Naive thymus-derived CD4-positive, alpha-beta T cell (primary cell): ENCODE measurements at regions not wholly inside any gene's neighbourhood (a gene's known extent, or its start where the extent isn't known, plus 50 kb on each side); places are given as distances from the start of the nearest gene placed in this dataset.

Experiments
- ATAC-seq: fragments of 150-1000 bp; cut with Tn5 transposase; 2 replicates; pipeline ENCODE4 v1.10.0; 2021; ENCODE audit warnings: mild to moderate bottlenecking, moderate library complexity
- CTCF ChIA-PET: fragments of 350-600 bp; sonication (Branson Sonifier 250); formaldehyde crosslinking; loops from one replicate; lab custom pipeline; 2021; ENCODE audit warnings: antibody characterized with exemption; lab: Charles Lee
- POLR2A ChIA-PET: fragments of 350-600 bp; sonication (Branson Sonifier 250); formaldehyde crosslinking; loops from one replicate; lab custom pipeline; 2021; ENCODE audit warnings: antibody characterized with exemption, inconsistent platforms; lab: Charles Lee
- DNase-seq, 9 donors: peaks; one replicate each; pipeline versions ENCODE4 v3.0.0 to v3.0.0-alpha.2; 2020 to 2022; ENCODE audit warnings: mixed read lengths in 1 of 9
- H3K27ac ChIP-seq: one replicate; pipeline ENCODE4 v1.7.0; 2013; ENCODE audit warnings: mild to moderate bottlenecking, low read depth, low read length, moderate library complexity
- H3K27me3 ChIP-seq, 2 donors: one replicate each; pipeline ENCODE4 v1.7.0; 2013; ENCODE audit warnings: low read length in 2 of 2, mild to moderate bottlenecking in 2 of 2, moderate library complexity in 2 of 2; ENCODE audit not compliant: control insufficient read depth in 2 of 2, insufficient read depth in 2 of 2
- H3K36me3 ChIP-seq, 3 experiments: 1 replicate in 2 of 3; 2 replicates in 1 of 3; pipeline ENCODE4 v1.7.0; 2013; ENCODE audit warnings: low read length in 3 of 3, mild to moderate bottlenecking in 3 of 3, moderate library complexity in 1 of 3; ENCODE audit not compliant: insufficient read depth in 3 of 3, control insufficient read depth in 2 of 3
- H3K4me1 ChIP-seq, 2 donors: one replicate each; pipeline ENCODE4 v1.7.0; 2013; ENCODE audit warnings: low read length in 2 of 2, mild to moderate bottlenecking in 2 of 2, moderate library complexity in 1 of 2; ENCODE audit not compliant: control insufficient read depth in 2 of 2, insufficient read depth in 2 of 2
- H3K4me3 ChIP-seq: 2 replicates; pipeline ENCODE4 v1.7.0; 2013; ENCODE audit warnings: mild to moderate bottlenecking, low read length
- H3K9me3 ChIP-seq, 3 experiments: 1 replicate in 2 of 3; 2 replicates in 1 of 3; pipeline ENCODE4 v1.7.0; 2013; ENCODE audit warnings: low read length in 3 of 3; ENCODE audit not compliant: control insufficient read depth in 2 of 3
- H3K27ac Mint-ChIP-seq, 9 donors: one replicate each; pipeline ENCODE4 v1.8.0; 2020 to 2022; ENCODE audit warnings: mixed read lengths in 9 of 9, mild to moderate bottlenecking in 8 of 9, moderate library complexity in 5 of 9, inconsistent platforms in 2 of 9
- H3K27me3 Mint-ChIP-seq, 5 donors: one replicate each; pipeline ENCODE4 v1.8.0; 2021 to 2022; ENCODE audit warnings: mixed read lengths in 5 of 5, mild to moderate bottlenecking in 1 of 5
- H3K36me3 Mint-ChIP-seq, 5 donors: one replicate each; pipeline ENCODE4 v1.8.0; 2020 to 2022; ENCODE audit warnings: mixed read lengths in 5 of 5, mild to moderate bottlenecking in 3 of 5, inconsistent platforms in 1 of 5
- H3K4me1 Mint-ChIP-seq, 7 donors: one replicate each; pipeline ENCODE4 v1.8.0; 2020 to 2022; ENCODE audit warnings: mixed read lengths in 7 of 7, mild to moderate bottlenecking in 3 of 7, inconsistent platforms in 1 of 7
- H3K4me3 Mint-ChIP-seq, 10 donors: one replicate each; pipeline ENCODE4 v1.8.0; 2020 to 2022; ENCODE audit warnings: mild to moderate bottlenecking in 10 of 10, mixed read lengths in 10 of 10, moderate library complexity in 6 of 10, inconsistent platforms in 2 of 10
- H3K9me3 Mint-ChIP-seq, 11 donors: one replicate each; pipeline ENCODE4 v1.8.0; 2020 to 2022; ENCODE audit warnings: mixed read lengths in 11 of 11, mild to moderate bottlenecking in 4 of 11, inconsistent platforms in 1 of 11, moderate library complexity in 1 of 11
- intact Hi-C, 2 donors: fragments of 100-400 bp; cut with micrococcal nuclease; formaldehyde crosslinking; loops; one replicate each; pipeline ENCODE4 v1.15.1; 2023

DNA sequence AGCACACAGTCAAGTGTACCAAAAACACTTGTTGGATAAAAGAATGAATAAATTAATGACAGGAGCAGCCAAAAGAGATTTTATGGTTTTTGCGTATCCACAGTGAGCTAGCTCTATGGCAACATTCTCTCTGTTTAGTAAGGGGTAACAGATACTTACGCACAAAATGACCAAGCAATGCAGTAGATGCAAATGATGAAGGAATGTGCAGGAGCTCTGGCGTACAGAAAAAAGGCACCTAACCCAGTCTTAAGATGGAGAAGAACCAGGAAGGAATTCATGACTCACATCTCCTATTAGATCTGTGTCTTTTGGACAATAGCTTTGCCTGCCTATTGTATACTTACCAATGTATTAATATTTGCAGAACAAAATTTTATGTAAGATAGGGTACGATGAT lies 191.9 kb upstream of the PREP start:
- H3K9me3 ChIP-seq: no peaks in the 10 kb centered on the region
- ChIA-PET CTCF (no interaction called here), POLR2A (no interaction called here)
- peaks cover 0 to 11% of the 10 kb centered on the region in 2 donors for H3K4me1 ChIP-seq
- ATAC-seq (no peak), DNase-seq (no peak)
- H3K4me3 ChIP-seq: no peak overlapping the region
- no peaks in the 10 kb centered on the region for H3K36me3 ChIP-seq
- Mint-ChIP-seq H3K9me3 (peaks cover 0 to 6% (median 0%) of the 10 kb centered on the region in 11 donors), H3K27me3 (peaks cover 0 to 10% (median 4%) of the 10 kb centered on the region in 5 donors), H3K4me3 (no peak overlapping the region), H3K36me3 (peaks cover 0 to 18% (median 0%) of the 10 kb centered on the region in 5 donors), H3K27ac (no peak overlapping the region), H3K4me1 (peaks cover 0 to 47% (median 7%) of the 10 kb centered on the region in 7 donors)
- no peak overlapping the region for H3K27ac ChIP-seq
- no peaks in the 10 kb centered on the region for H3K27me3 ChIP-seq
- intact Hi-C loops: no loop called here

DNA sequence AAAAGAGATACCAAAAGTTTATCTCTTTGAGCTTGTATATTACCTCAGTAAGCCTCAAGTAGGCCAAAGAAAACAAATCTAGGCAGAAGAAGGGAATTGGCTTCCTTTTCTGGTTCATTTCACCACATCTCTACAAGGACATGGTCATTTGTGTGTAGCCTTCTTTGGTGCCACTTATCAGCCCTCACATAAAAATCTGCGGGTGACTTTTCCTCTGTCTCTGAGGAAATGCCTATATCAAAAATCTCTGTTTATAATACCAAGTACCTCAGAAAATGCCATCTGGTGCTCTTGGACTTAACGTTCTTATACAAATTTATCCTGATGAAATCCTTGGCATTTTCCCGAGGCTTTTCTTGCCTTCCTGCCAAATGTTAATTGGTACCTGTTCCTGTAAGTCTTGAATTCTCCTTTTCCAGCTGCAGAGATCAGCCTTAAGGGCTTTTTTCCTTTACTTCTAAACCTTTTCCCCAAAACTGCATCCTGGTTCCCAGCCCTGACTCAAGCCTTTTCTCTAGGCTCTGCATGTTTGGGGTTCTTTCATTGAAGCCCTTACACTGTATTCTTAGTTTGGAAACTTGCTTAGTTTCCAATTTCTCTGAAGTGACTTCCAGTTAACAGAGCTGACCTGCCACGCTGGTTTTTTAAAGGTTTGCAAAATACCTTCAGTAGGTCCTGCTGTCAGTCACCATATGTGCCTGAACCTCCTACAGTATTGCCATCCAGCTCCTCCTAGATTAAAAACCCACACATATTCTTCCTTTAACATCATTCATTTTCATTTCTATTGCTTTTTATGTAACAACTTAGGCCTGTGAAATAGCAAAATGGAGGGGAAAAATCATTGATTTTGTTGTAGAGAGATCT lies 191.2 kb upstream of the PREP start:
- H3K27me3 ChIP-seq: no peaks in the 10 kb centered on the region
- H3K9me3 ChIP-seq: no peaks in the 10 kb centered on the region
- peaks cover 0 to 6% (median 0%) of the 10 kb centered on the region in 11 donors for H3K9me3 Mint-ChIP-seq
- ATAC-seq: no peak
- H3K4me3 Mint-ChIP-seq: no peak overlapping the region
- H3K4me1 ChIP-seq: peaks cover 0 to 8% of the 10 kb centered on the region in 2 donors
- no peaks in the 10 kb centered on the region for H3K36me3 ChIP-seq
- H3K4me1 Mint-ChIP-seq: peaks cover 0 to 53% (median 10%) of the 10 kb centered on the region in 7 donors
- CTCF ChIA-PET: no interaction called here
- no peak overlapping the region for H3K27ac ChIP-seq
- H3K27me3 Mint-ChIP-seq: peaks cover 0 to 10% (median 4%) of the 10 kb centered on the region in 5 donors
- no peak for DNase-seq
- intact Hi-C loops: no loop called here
- H3K36me3 Mint-ChIP-seq: peaks cover 0 to 20% (median 0%) of the 10 kb centered on the region in 5 donors
- H3K4me3 ChIP-seq: no peak overlapping the region
- POLR2A ChIA-PET: no interaction called here
- no peak overlapping the region for H3K27ac Mint-ChIP-seq

DNA sequence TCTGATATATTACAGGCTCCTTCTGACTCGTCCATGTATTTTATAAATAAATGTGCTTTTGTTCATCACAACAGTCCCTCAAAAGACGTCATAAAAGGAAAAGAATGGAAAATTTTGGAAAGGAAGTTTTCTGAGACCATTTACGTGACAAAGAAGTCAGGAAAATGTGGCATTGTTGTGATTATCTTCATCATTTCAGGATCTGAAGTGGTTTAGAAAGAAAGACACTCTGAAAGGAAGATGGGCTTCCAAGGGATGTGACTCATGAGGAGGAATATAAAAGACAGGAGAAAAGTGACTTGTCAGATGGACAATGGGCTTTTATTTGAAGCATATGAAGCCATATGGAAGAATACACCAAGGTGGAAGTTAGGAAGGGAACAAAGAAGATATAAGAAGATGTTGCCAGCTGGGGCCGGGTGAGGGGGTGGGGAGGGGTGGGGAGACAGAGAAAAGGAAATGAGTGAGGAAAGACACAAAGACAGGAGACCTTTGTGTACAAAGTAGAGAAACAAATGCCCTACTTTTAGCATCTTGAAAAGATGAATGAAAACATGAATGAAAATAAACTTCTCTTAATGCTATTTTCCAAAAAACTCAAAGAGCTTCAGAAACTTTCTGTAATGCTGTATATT lies 190.3 kb upstream of the PREP start:
- intact Hi-C loops: no loop called here
- no peak overlapping the region for H3K4me3 Mint-ChIP-seq
- ATAC-seq (no peak), DNase-seq (no peak)
- H3K9me3 Mint-ChIP-seq: peaks cover 0 to 3% (median 0%) of the 10 kb centered on the region in 11 donors
- H3K36me3 Mint-ChIP-seq: peaks cover 0 to 20% (median 0%) of the 10 kb centered on the region in 5 donors
- Histone ChIP-seq H3K9me3 (no peaks in the 10 kb centered on the region), H3K4me1 (peaks cover 0 to 8% of the 10 kb centered on the region in 2 donors), H3K27me3 (no peaks in the 10 kb centered on the region), H3K27ac (no peak overlapping the region), H3K4me3 (no peak overlapping the region), H3K36me3 (no peaks in the 10 kb centered on the region)
- H3K27ac Mint-ChIP-seq: peak overlapping the region in 1 of 9 donors; percentile 19
- POLR2A ChIA-PET: no interaction called here
- CTCF ChIA-PET: no interaction called here
- peaks cover 0 to 58% (median 16%) of the 10 kb centered on the region in 7 donors for H3K4me1 Mint-ChIP-seq
- H3K27me3 Mint-ChIP-seq: peaks cover 0 to 6% (median 0%) of the 10 kb centered on the region in 5 donors

DNA sequence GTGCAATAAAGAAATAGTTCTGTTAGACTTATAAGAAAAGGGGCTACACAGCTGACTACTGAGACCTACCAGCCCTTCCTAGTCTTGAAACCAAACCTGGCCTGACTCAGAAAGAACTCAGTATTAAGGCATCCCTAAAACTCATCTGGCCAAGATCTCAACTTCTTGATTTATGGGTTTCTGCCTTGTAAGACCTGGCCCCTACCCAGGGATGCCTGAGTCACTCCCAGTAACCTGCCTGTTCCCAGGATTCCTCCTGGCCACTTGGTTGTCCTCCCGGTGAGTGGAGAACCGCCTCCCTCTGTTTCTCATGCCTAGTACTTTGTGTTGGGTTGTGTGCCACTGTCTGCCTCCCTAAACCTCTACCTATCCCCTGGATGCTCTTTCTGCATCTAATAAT lies 189.4 kb upstream of the PREP start:
- CTCF ChIA-PET: no interaction called here
- POLR2A ChIA-PET: no interaction called here
- intact Hi-C loops: no loop called here

DNA sequence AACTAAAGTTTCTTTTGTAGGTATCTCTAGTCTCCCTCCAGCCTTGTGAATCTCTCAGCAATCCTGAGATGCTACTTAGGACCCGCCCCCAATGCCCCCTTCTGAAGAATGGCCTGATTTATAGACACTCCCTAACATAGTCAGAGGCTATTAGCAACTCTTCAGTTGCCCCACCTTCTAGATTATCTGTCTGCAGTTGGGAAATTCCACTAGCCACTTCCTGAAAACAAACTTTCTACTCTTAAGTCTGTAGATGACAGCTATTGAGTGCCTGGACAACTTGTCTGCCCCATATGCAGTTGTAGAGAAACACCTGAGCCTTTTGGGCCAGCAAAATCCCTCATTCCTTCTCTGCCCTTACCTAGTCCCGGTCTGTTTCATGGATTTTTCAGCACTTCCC lies 188.2 kb upstream of the PREP start:
- Mint-ChIP-seq H3K9me3 (peaks cover 0 to 3% (median 0%) of the 10 kb centered on the region in 11 donors), H3K36me3 (peaks cover 0 to 18% (median 0%) of the 10 kb centered on the region in 5 donors), H3K27ac (peak overlapping the region in 1 of 9 donors; percentile 61), H3K27me3 (peaks cover 0 to 6% (median 0%) of the 10 kb centered on the region in 5 donors), H3K4me1 (peaks cover 10 to 75% (median 28%) of the 10 kb centered on the region in 7 donors), H3K4me3 (peak overlapping the region in 1 of 10 donors; percentile 46)
- CTCF ChIA-PET: no interaction called here
- DNase-seq (no peak), ATAC-seq (peak; percentile 77)
- H3K36me3 ChIP-seq: no peaks in the 10 kb centered on the region
- H3K4me3 ChIP-seq: no peak overlapping the region
- peaks cover 0 to 8% of the 10 kb centered on the region in 2 donors for H3K4me1 ChIP-seq
- H3K27me3 ChIP-seq: no peaks in the 10 kb centered on the region
- no peak overlapping the region for H3K27ac ChIP-seq
- no peaks in the 10 kb centered on the region for H3K9me3 ChIP-seq
- POLR2A ChIA-PET: no interaction called here
- intact Hi-C loops: loop anchor here in 1 of 2 donors (1.0 kb wide), 1 partner anchor 55 kb away; no protein-coding TSS in a partner anchor

More for the DNA sequence above, 189.4 kb upstream of the PREP start:
- H3K4me1 Mint-ChIP-seq: peaks cover 3 to 66% (median 24%) of the 10 kb centered on the region in 7 donors
- peaks cover 0 to 8% of the 10 kb centered on the region in 2 donors for H3K4me1 ChIP-seq
- no peaks in the 10 kb centered on the region for H3K9me3 ChIP-seq
- H3K27ac ChIP-seq: no peak overlapping the region
- peak overlapping the region in 1 of 10 donors; percentile 43 for H3K4me3 Mint-ChIP-seq
- no peak for DNase-seq
- H3K27me3 ChIP-seq: no peaks in the 10 kb centered on the region
- no peak overlapping the region for H3K4me3 ChIP-seq
- ATAC-seq: no peak
- peaks cover 0 to 18% (median 0%) of the 10 kb centered on the region in 5 donors for H3K36me3 Mint-ChIP-seq
- H3K27me3 Mint-ChIP-seq: peaks cover 0 to 6% (median 0%) of the 10 kb centered on the region in 5 donors
- no peaks in the 10 kb centered on the region for H3K36me3 ChIP-seq
- H3K9me3 Mint-ChIP-seq: peaks cover 0 to 3% (median 0%) of the 10 kb centered on the region in 11 donors
- H3K27ac Mint-ChIP-seq: peak overlapping the region in 3 of 9 donors; percentile 6 to 55 (median 51)

DNA sequence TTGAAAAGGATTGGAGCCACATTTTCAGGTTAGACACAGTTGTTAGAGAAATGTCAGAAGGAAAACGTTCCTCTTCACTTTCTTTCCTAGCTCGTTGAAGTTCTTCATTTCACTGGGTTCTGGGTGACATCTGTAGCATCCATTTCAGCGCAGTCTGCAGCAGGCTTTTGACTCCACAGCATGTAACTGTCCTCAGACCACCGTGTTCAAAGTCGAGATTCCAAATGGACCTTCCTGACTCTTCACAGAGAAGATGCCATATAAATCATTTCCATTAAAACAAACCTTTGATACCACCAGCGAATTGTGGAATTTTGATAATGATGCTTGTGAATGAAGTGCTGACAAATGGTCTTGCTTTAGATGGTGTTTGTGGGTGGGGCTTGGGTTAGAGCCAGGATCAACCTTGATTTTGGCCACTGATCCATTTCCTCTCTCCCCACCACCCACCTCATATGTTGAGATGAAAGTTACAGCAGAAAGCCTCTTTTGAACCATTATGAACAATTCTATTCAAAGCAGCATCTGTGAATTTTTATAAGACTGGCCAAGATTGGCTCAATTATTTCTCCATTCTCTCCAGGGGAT lies 185.3 kb upstream of the PREP start:
- Mint-ChIP-seq H3K27ac (peak overlapping the region in 5 of 9 donors; percentile 18 to 93 (median 85)), H3K4me3 (peak overlapping the region; percentile 15 to 90 (median 78)), H3K27me3 (peaks cover 0 to 8% (median 0%) of the 10 kb centered on the region in 5 donors), H3K9me3 (peaks cover 0 to 3% (median 0%) of the 10 kb centered on the region in 11 donors), H3K4me1 (peaks cover 10 to 61% (median 28%) of the 10 kb centered on the region in 7 donors), H3K36me3 (peaks cover 0 to 16% (median 0%) of the 10 kb centered on the region in 5 donors)
- Histone ChIP-seq H3K4me1 (peaks cover 0 to 8% of the 10 kb centered on the region in 2 donors), H3K9me3 (no peaks in the 10 kb centered on the region), H3K4me3 (peak overlapping the region; percentile 28), H3K36me3 (no peaks in the 10 kb centered on the region), H3K27ac (no peak overlapping the region), H3K27me3 (no peaks in the 10 kb centered on the region)
- CTCF ChIA-PET: no interaction called here
- DNase-seq (no peak), ATAC-seq (no peak)
- POLR2A ChIA-PET: no interaction called here
- intact Hi-C loops: no loop called here
